ENCODE measurements at regions not wholly inside any gene's neighbourhood (a gene's known extent, or its start where the extent isn't known, plus 50 kb on each side); places are given as distances from the start of the nearest gene placed in this dataset.

GRCh38 chr16:6674071-6674470 is 658.6 kb upstream of the RBFOX1 start:
- Histone ChIP-seq H3K36me3 (ENCODE audit: control insufficient read depth in 3 of 3, insufficient read depth in 2 of 3, low read depth in 1 of 3, low read length in 3 of 3) (no peaks in the 10 kb centered on the region), H3K4me3 (ENCODE audit: low read depth in 1 of 3, low read length in 3 of 3) (no peak overlapping the region), H3K27me3 (ENCODE audit: control insufficient read depth in 3 of 3, insufficient read depth in 3 of 3, low read length in 3 of 3) (no peaks in the 10 kb centered on the region), H3K9me3 (ENCODE audit: control insufficient read depth in 2 of 2, insufficient read depth in 1 of 2, low read depth in 1 of 2, low read length in 1 of 2) (no peaks in the 10 kb centered on the region), H3K4me1 (ENCODE audit: control insufficient read depth in 3 of 3, insufficient read depth in 2 of 3, low read depth in 1 of 3, low read length in 2 of 3) (no peaks in the 10 kb centered on the region), H3K27ac (ENCODE audit: low read depth in 1 of 3, low read length in 2 of 3) (no peak overlapping the region)
- 61 to 74% (median 68%) methylated on average over 4 of the region's 4 CpGs for WGBS, 3 donors
- FAIRE-seq (no peak), DNase-seq (no peak)

- H3K9me3 ChIP-seq (ENCODE audit: control insufficient read depth in 2 of 2, insufficient read depth in 1 of 2, low read depth in 1 of 2, low read length in 1 of 2): no peaks in the 10 kb centered on the region
- no peak overlapping the region for H3K27ac ChIP-seq (ENCODE audit: low read depth in 1 of 3, low read length in 2 of 3)
- FAIRE-seq (no peak), DNase-seq (no peak)
- 58 to 69% (median 60%) methylated on average over 2 of the region's 2 CpGs for WGBS, 3 donors
- H3K4me1 ChIP-seq (ENCODE audit: control insufficient read depth in 3 of 3, insufficient read depth in 2 of 3, low read depth in 1 of 3, low read length in 2 of 3): no peaks in the 10 kb centered on the region
- no peaks in the 10 kb centered on the region for H3K36me3 ChIP-seq (ENCODE audit: control insufficient read depth in 3 of 3, insufficient read depth in 2 of 3, low read depth in 1 of 3, low read length in 3 of 3)
- H3K4me3 ChIP-seq (ENCODE audit: low read depth in 1 of 3, low read length in 3 of 3): no peak overlapping the region
- H3K27me3 ChIP-seq (ENCODE audit: control insufficient read depth in 3 of 3, insufficient read depth in 3 of 3, low read length in 3 of 3): no peaks in the 10 kb centered on the region
Measured at GRCh38 chr16:6672507-6672906, 660.1 kb upstream of the RBFOX1 start.

- Histone ChIP-seq H3K9me3 (ENCODE audit: control insufficient read depth in 2 of 2, insufficient read depth in 1 of 2, low read depth in 1 of 2, low read length in 1 of 2) (no peaks in the 10 kb centered on the region), H3K36me3 (ENCODE audit: control insufficient read depth in 3 of 3, insufficient read depth in 2 of 3, low read depth in 1 of 3, low read length in 3 of 3) (no peaks in the 10 kb centered on the region), H3K27ac (ENCODE audit: low read depth in 1 of 3, low read length in 2 of 3) (no peak overlapping the region), H3K4me3 (ENCODE audit: low read depth in 1 of 3, low read length in 3 of 3) (no peak overlapping the region), H3K4me1 (ENCODE audit: control insufficient read depth in 3 of 3, insufficient read depth in 2 of 3, low read depth in 1 of 3, low read length in 2 of 3) (no peaks in the 10 kb centered on the region), H3K27me3 (ENCODE audit: control insufficient read depth in 3 of 3, insufficient read depth in 3 of 3, low read length in 3 of 3) (no peaks in the 10 kb centered on the region)
- 73 to 86% (median 75%) methylated on average over 4 of the region's 4 CpGs for WGBS, 3 donors
- FAIRE-seq: no peak
- no peak for DNase-seq
Measured at GRCh38 chr16:6667393-6667792, 665.3 kb upstream of the RBFOX1 start.

- H3K9me3 ChIP-seq (ENCODE audit: control insufficient read depth in 2 of 2, insufficient read depth in 1 of 2, low read depth in 1 of 2, low read length in 1 of 2): no peaks in the 10 kb centered on the region
- no peak overlapping the region for H3K27ac ChIP-seq (ENCODE audit: low read depth in 1 of 3, low read length in 2 of 3)
- H3K27me3 ChIP-seq (ENCODE audit: control insufficient read depth in 3 of 3, insufficient read depth in 3 of 3, low read length in 3 of 3): no peaks in the 10 kb centered on the region
- DNase-seq (no peak), FAIRE-seq (no peak)
- 76 to 80% (median 80%) methylated on average over 7 of the region's 7 CpGs for WGBS, 3 donors
- no peak overlapping the region for H3K4me3 ChIP-seq (ENCODE audit: low read depth in 1 of 3, low read length in 3 of 3)
- H3K4me1 ChIP-seq (ENCODE audit: control insufficient read depth in 3 of 3, insufficient read depth in 2 of 3, low read depth in 1 of 3, low read length in 2 of 3): no peaks in the 10 kb centered on the region
- H3K36me3 ChIP-seq (ENCODE audit: control insufficient read depth in 3 of 3, insufficient read depth in 2 of 3, low read depth in 1 of 3, low read length in 3 of 3): no peaks in the 10 kb centered on the region
Measured at GRCh38 chr16:6665126-6665525, 667.5 kb upstream of the RBFOX1 start.

GRCh38 chr16:6663668-6664067 is 669.0 kb upstream of the RBFOX1 start:
- no peaks in the 10 kb centered on the region for H3K9me3 ChIP-seq (ENCODE audit: control insufficient read depth in 2 of 2, insufficient read depth in 1 of 2, low read depth in 1 of 2, low read length in 1 of 2)
- H3K4me3 ChIP-seq (ENCODE audit: low read depth in 1 of 3, low read length in 3 of 3): no peak overlapping the region
- no peaks in the 10 kb centered on the region for H3K36me3 ChIP-seq (ENCODE audit: control insufficient read depth in 3 of 3, insufficient read depth in 2 of 3, low read depth in 1 of 3, low read length in 3 of 3)
- FAIRE-seq: no peak
- DNase-seq: no peak
- no peak overlapping the region for H3K27ac ChIP-seq (ENCODE audit: low read depth in 1 of 3, low read length in 2 of 3)
- WGBS, 3 donors: 35 to 51% (median 49%) methylated on average over 2 of the region's 2 CpGs
- no peaks in the 10 kb centered on the region for H3K27me3 ChIP-seq (ENCODE audit: control insufficient read depth in 3 of 3, insufficient read depth in 3 of 3, low read length in 3 of 3)
- H3K4me1 ChIP-seq (ENCODE audit: control insufficient read depth in 3 of 3, insufficient read depth in 2 of 3, low read depth in 1 of 3, low read length in 2 of 3): no peaks in the 10 kb centered on the region

DNA sequence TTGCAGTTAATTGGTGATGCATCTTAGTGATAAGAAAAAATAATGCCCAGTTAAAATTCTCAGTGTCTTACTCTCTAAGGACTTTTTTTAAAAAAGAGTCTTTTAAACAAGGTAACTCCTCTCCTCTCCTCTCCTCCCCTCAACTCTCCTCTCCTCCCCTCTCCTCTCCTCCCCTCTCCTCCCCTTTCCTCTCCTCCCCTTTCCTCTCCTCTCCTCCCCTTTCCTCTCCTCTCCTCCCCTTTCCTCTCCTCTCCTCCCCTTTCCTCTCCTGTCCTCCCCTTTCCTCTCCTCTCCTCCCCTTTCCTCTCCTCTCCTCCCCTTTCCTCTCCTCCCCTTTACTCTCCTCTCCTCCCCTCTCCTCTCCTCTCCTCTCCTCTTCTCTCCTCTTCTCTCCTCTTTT is 675.9 kb upstream of the RBFOX1 start:
- DNase-seq (no peak), FAIRE-seq (no peak)
- no peak overlapping the region for H3K27ac ChIP-seq (ENCODE audit: low read depth in 1 of 3, low read length in 2 of 3)
- no peaks in the 10 kb centered on the region for H3K27me3 ChIP-seq (ENCODE audit: control insufficient read depth in 3 of 3, insufficient read depth in 3 of 3, low read length in 3 of 3)
- H3K4me1 ChIP-seq (ENCODE audit: control insufficient read depth in 3 of 3, insufficient read depth in 2 of 3, low read depth in 1 of 3, low read length in 2 of 3): no peaks in the 10 kb centered on the region
- H3K36me3 ChIP-seq (ENCODE audit: control insufficient read depth in 3 of 3, insufficient read depth in 2 of 3, low read depth in 1 of 3, low read length in 3 of 3): no peaks in the 10 kb centered on the region
- no peaks in the 10 kb centered on the region for H3K9me3 ChIP-seq (ENCODE audit: control insufficient read depth in 2 of 2, insufficient read depth in 1 of 2, low read depth in 1 of 2, low read length in 1 of 2)
- H3K4me3 ChIP-seq (ENCODE audit: low read depth in 1 of 3, low read length in 3 of 3): no peak overlapping the region

GRCh38 chr16:6646891-6647290 is 685.8 kb upstream of the RBFOX1 start:
- Histone ChIP-seq H3K9me3 (ENCODE audit: control insufficient read depth in 2 of 2, insufficient read depth in 1 of 2, low read depth in 1 of 2, low read length in 1 of 2) (no peaks in the 10 kb centered on the region), H3K4me3 (ENCODE audit: low read depth in 1 of 3, low read length in 3 of 3) (no peak overlapping the region), H3K27ac (ENCODE audit: low read depth in 1 of 3, low read length in 2 of 3) (no peak overlapping the region), H3K4me1 (ENCODE audit: control insufficient read depth in 3 of 3, insufficient read depth in 2 of 3, low read depth in 1 of 3, low read length in 2 of 3) (no peaks in the 10 kb centered on the region), H3K36me3 (ENCODE audit: control insufficient read depth in 3 of 3, insufficient read depth in 2 of 3, low read depth in 1 of 3, low read length in 3 of 3) (no peaks in the 10 kb centered on the region), H3K27me3 (ENCODE audit: control insufficient read depth in 3 of 3, insufficient read depth in 3 of 3, low read length in 3 of 3) (peaks cover 0 to 5% (median 3%) of the 10 kb centered on the region in 3 donors)
- no peak for DNase-seq
- 70 to 73% (median 72%) methylated on average over 5 of the region's 5 CpGs for WGBS, 3 donors
- FAIRE-seq: no peak

DNA sequence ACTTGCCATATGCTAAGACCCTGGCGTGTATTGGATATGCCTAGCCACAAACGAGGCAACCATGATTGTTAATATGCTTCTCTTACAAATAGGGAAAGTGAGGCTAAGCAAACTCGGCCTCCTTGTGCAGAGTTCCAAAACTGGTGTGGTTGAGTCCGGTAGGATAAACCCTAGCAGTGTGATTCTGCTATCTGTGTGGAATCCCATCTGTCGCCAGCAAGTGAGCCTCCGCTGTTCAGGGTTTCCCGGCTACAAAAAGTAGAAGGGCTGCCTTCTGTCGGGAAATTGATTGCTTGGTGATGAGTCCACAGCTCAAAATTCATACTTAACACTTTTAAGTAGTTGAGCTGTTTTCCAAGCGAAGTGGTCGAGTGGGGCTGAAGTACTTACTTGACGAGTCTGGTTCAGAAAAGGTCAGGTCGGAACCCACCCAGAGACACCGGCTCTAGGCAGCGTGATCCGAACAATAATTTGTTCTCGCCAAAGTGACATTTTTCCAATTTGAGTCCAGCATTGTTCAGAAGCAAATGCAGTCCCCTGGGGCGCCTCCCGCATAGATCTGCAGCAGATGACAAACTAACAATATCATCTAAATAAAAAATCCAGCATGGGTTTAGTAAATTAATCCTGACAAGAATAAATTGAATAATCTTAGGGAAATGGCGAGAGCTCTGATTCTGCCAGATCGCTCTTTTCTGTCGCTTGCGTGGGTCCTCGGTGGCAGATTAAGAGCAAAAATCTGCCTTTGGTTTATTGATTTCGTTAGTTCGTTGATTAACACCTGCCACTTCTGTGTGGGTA is 686.7 kb upstream of the RBFOX1 start:
- FAIRE-seq: no peak

DNA sequence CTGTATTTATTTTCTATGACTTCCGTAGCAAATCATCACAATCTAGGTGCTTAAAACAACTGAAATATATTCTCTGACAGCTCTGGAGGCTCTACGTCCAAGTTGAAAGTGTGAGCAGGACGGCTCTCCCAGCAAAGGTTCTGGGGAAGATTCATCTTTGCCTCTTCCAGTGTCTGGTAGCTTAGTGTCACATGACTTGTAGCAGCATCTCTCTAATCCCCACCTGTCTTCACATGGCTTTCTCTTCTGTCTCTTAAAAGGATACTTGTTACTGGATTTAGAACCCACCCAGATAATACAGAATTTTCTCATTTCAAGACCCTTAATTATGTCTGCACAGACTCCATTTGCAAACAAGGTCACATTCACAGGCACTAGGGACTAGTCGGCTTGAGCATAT is 687.7 kb upstream of the RBFOX1 start:
- 62 to 71% (median 65%) methylated on average over 4 of the region's 4 CpGs for WGBS, 3 donors
- H3K4me3 ChIP-seq (ENCODE audit: low read depth in 1 of 3, low read length in 3 of 3): no peak overlapping the region
- DNase-seq: no peak
- no peaks in the 10 kb centered on the region for H3K9me3 ChIP-seq (ENCODE audit: control insufficient read depth in 2 of 2, insufficient read depth in 1 of 2, low read depth in 1 of 2, low read length in 1 of 2)
- no peaks in the 10 kb centered on the region for H3K4me1 ChIP-seq (ENCODE audit: control insufficient read depth in 3 of 3, insufficient read depth in 2 of 3, low read depth in 1 of 3, low read length in 2 of 3)
- FAIRE-seq: no peak
- H3K27me3 ChIP-seq (ENCODE audit: control insufficient read depth in 3 of 3, insufficient read depth in 3 of 3, low read length in 3 of 3): peaks cover 0 to 5% (median 2%) of the 10 kb centered on the region in 3 donors
- H3K36me3 ChIP-seq (ENCODE audit: control insufficient read depth in 3 of 3, insufficient read depth in 2 of 3, low read depth in 1 of 3, low read length in 3 of 3): no peaks in the 10 kb centered on the region
- no peak overlapping the region for H3K27ac ChIP-seq (ENCODE audit: low read depth in 1 of 3, low read length in 2 of 3)

More for the DNA sequence above, 686.7 kb upstream of the RBFOX1 start:
- H3K4me3 ChIP-seq (ENCODE audit: low read depth in 1 of 3, low read length in 3 of 3): no peak overlapping the region
- no peaks in the 10 kb centered on the region for H3K36me3 ChIP-seq (ENCODE audit: control insufficient read depth in 3 of 3, insufficient read depth in 2 of 3, low read depth in 1 of 3, low read length in 3 of 3)
- no peak for DNase-seq
- 71 to 77% (median 76%) methylated on average over 25 of the region's 25 CpGs for WGBS, 3 donors
- H3K27ac ChIP-seq (ENCODE audit: low read depth in 1 of 3, low read length in 2 of 3): no peak overlapping the region
- no peaks in the 10 kb centered on the region for H3K4me1 ChIP-seq (ENCODE audit: control insufficient read depth in 3 of 3, insufficient read depth in 2 of 3, low read depth in 1 of 3, low read length in 2 of 3)
- peaks cover 0 to 5% (median 2%) of the 10 kb centered on the region in 3 donors for H3K27me3 ChIP-seq (ENCODE audit: control insufficient read depth in 3 of 3, insufficient read depth in 3 of 3, low read length in 3 of 3)
- no peaks in the 10 kb centered on the region for H3K9me3 ChIP-seq (ENCODE audit: control insufficient read depth in 2 of 2, insufficient read depth in 1 of 2, low read depth in 1 of 2, low read length in 1 of 2)

All from small intestine (tissue), 7 donors.